ENCODE measurements at regions not wholly inside any gene's neighbourhood (a gene's known extent, or its start where the extent isn't known, plus 50 kb on each side); places are given as distances from the start of the nearest gene placed in this dataset.
A peak's percentile ranks its signal among the peaks of the same experiment; 100 is the strongest.

GRCh38 chr12:124717318-124717717 is 146.3 kb downstream of the SCARB1 start:
- no peak for ATAC-seq
- POLR2A ChIA-PET, result interaction anchor here (0.6 kb wide), 1 partner anchor 28 kb away, joined by 11 read pairs; no protein-coding TSS in a partner anchor
- peaks cover 36% of the 10 kb centered on the region for H3K4me1 ChIP-seq
- no peak for FAIRE-seq
- DNase-seq (ENCODE audit: low read depth in 1 of 2, low spot score in 1 of 2), result no peak
- CTCF ChIA-PET, result interaction anchor here (0.8 to 1.3 kb wide), 2 partner anchors 9 to 16 kb away, joined by 3 read pairs; no protein-coding TSS in a partner anchor
- no peak overlapping the region for H3K27ac ChIP-seq
- H3K4me2 ChIP-seq, result no peak overlapping the region
- no peaks in the 10 kb centered on the region for H3K9me3 ChIP-seq
- WGBS (ENCODE audit: missing lambda C conversion rate), result 88% methylated on average over 4 of the region's 4 CpGs
- no peak overlapping the region for H3K4me3 ChIP-seq
- TF ChIP-seq USF2 (IDR thresholded peaks at IDR 0.05), result no peak

- no peak for DNase-seq (ENCODE audit: low read depth in 1 of 2, low spot score in 1 of 2)
- peak overlapping the region in 1 of 2 experiments; percentile 67; a peak in 3 of 6 replicates for H3K27ac ChIP-seq
- H3K4me1 ChIP-seq, result peaks cover 29% of the 10 kb centered on the region
- ChIA-PET CTCF (interaction anchor here (1.5 kb wide), 1 partner anchor 12 kb away, joined by 5 read pairs; no protein-coding TSS in a partner anchor), POLR2A (interaction anchor here (0.6 kb wide), 1 partner anchor 27 kb away, joined by 11 read pairs; no protein-coding TSS in a partner anchor)
- no peak for FAIRE-seq
- TF ChIP-seq SREBF2 (IDR thresholded peaks at IDR 0.05) (no peak), RAD21 (conservative IDR thresholded peaks at IDR 0.05 in 1 of 2, IDR thresholded peaks at IDR 0.05 in 1 of 2) (no peak), FOSB (CRISPR knock-in tag; IDR thresholded peaks at IDR 0.05) (no peak), JUN (IDR thresholded peaks at IDR 0.05) (no peak), HOXB13 (CRISPR knock-in tag; IDR thresholded peaks at IDR 0.05; ENCODE audit: low read depth) (no peak), ZFP36 (IDR thresholded peaks at IDR 0.05; ENCODE audit: borderline replicate concordance, partially characterized antibody) (no peak), CBX8 (IDR thresholded peaks at IDR 0.05) (no peak), RNF2 (IDR thresholded peaks at IDR 0.05; ENCODE audit: borderline replicate concordance, low read depth) (no peak)
- TF ChIP-seq, protein P1, sequence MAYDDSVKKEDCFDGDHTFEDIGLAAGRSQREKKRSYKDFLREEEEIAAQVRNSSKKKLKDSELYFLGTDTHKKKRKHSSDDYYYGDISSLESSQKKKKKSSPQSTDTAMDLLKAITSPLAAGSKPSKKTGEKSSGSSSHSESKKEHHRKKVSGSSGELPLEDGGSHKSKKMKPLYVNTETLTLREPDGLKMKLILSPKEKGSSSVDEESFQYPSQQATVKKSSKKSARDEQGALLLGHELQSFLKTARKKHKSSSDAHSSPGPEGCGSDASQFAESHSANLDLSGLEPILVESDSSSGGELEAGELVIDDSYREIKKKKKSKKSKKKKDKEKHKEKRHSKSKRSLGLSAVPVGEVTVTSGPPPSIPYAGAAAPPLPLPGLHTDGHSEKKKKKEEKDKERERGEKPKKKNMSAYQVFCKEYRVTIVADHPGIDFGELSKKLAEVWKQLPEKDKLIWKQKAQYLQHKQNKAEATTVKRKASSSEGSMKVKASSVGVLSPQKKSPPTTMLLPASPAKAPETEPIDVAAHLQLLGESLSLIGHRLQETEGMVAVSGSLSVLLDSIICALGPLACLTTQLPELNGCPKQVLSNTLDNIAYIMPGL (CRISPR knock-in tag; IDR thresholded peaks at IDR 0.05; ENCODE audit: borderline replicate concordance), result no peak
- H3K9me3 ChIP-seq, result no peaks in the 10 kb centered on the region
- ATAC-seq, result no peak
- no peak overlapping the region for H3K4me2 ChIP-seq
- no peak overlapping the region for H3K4me3 ChIP-seq
- WGBS (ENCODE audit: missing lambda C conversion rate), result 92% methylated on average over 22 of the region's 22 CpGs
Measured at GRCh38 chr12:124716208-124717130, 147.2 kb downstream of the SCARB1 start.

- POLR2A ChIA-PET, result no interaction called here
- H3K4me2 ChIP-seq, result peak overlapping the region; percentile 43
- H3K9me3 ChIP-seq, result no peaks in the 10 kb centered on the region
- CTCF ChIA-PET, result interaction anchor here (0.7 to 1.5 kb wide), 2 partner anchors 13 to 35 kb away, joined by 4 to 5 read pairs; no protein-coding TSS in a partner anchor
- ATAC-seq (peak; percentile 11 to 61; a peak in 3 of 6 replicates), FAIRE-seq (no peak), DNase-seq (ENCODE audit: low read depth in 1 of 2, low spot score in 1 of 2) (peak in 1 of 2 experiments; percentile 73)
- peak overlapping the region; percentile 55 to 67 for H3K27ac ChIP-seq
- peaks cover 18% of the 10 kb centered on the region for H3K4me1 ChIP-seq
- 64% methylated on average over 15 of the region's 15 CpGs for WGBS (ENCODE audit: missing lambda C conversion rate)
- no peak overlapping the region for H3K4me3 ChIP-seq
- TF ChIP-seq ZSCAN20 (CRISPR knock-in tag; IDR thresholded peaks at IDR 0.05) (no peak), USF2 (IDR thresholded peaks at IDR 0.05) (no peak), TFCP2L1 (CRISPR knock-in tag; IDR thresholded peaks at IDR 0.05) (no peak)
Measured at GRCh38 chr12:124715121-124715990, 147.9 kb upstream of the NCOR2 start.

Measured in A549 (cell line).